ENCODE measurements at regions not wholly inside any gene's neighbourhood (a gene's known extent, or its start where the extent isn't known, plus 50 kb on each side); places are given as distances from the start of the nearest gene placed in this dataset.

DNA sequence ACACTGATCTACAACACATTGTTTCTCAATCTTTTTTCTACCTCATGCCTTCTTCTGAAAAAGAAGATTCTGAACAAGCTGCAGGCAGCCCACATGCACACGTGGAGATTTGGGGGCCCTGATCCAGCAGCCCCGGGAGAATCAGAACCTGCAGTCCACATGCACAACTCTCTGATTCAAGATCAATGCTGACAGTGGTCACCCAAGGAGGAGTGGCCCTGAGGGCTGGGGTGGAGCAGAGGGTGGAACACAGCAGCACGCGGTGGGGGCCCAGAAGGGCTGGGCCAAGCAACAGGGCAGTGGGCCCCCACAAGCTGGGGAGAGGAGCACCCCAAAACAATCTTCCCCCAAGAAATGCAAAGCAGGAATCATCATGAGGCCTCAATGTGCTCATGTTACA, 202.1 kb upstream of the NSMCE3 start:
- TF ChIP-seq, protein P1, sequence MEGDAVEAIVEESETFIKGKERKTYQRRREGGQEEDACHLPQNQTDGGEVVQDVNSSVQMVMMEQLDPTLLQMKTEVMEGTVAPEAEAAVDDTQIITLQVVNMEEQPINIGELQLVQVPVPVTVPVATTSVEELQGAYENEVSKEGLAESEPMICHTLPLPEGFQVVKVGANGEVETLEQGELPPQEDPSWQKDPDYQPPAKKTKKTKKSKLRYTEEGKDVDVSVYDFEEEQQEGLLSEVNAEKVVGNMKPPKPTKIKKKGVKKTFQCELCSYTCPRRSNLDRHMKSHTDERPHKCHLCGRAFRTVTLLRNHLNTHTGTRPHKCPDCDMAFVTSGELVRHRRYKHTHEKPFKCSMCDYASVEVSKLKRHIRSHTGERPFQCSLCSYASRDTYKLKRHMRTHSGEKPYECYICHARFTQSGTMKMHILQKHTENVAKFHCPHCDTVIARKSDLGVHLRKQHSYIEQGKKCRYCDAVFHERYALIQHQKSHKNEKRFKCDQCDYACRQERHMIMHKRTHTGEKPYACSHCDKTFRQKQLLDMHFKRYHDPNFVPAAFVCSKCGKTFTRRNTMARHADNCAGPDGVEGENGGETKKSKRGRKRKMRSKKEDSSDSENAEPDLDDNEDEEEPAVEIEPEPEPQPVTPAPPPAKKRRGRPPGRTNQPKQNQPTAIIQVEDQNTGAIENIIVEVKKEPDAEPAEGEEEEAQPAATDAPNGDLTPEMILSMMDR (IDR thresholded peaks at IDR 0.05; ENCODE audit: unreplicated experiment): no peak
- intact Hi-C loops (cut with micrococcal nuclease; ENCODE audit: unreplicated experiment): no loop called here
- H3K36me3 Mint-ChIP-seq (ENCODE audit: insufficient read depth, unreplicated experiment): no peaks in the 10 kb centered on the region
- no peak for DNase-seq
- no TSS peak for BruUV-seq (replicated peaks)
- H3K27me3 Mint-ChIP-seq (ENCODE audit: unreplicated experiment): no peaks in the 10 kb centered on the region
- CTCF ChIA-PET: no interaction called here
- H3K27ac Mint-ChIP-seq (ENCODE audit: unreplicated experiment): no peak overlapping the region
- no peaks in the 10 kb centered on the region for H3K4me1 Mint-ChIP-seq (ENCODE audit: low read depth, unreplicated experiment)
- H3K4me3 Mint-ChIP-seq (ENCODE audit: low read depth, unreplicated experiment): no peak overlapping the region
- no peaks in the 10 kb centered on the region for H3K9me3 Mint-ChIP-seq (ENCODE audit: low read depth, unreplicated experiment)

DNA sequence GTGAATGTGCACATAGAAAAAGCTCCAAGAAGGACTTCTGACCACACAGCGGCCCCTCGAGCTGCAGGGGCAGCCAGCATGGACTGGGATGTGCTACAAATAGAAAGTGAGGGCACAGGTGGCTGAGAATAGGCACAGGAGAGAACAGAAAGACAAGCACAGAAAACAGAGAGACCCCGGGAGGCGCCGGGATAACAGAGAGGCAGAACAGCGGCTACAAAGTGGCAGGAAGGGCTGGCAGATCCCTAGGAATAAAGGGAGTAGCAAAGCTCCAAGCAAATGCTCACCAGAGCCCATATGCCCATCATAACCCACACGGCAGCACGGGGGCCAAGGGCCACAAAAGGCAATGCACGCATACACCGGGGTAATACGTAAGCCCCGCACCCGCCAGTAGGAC, 201.7 kb upstream of the NSMCE3 start:
- BruUV-seq (replicated peaks): no TSS peak
- H3K4me1 Mint-ChIP-seq (ENCODE audit: low read depth, unreplicated experiment): no peaks in the 10 kb centered on the region
- CTCF ChIA-PET: no interaction called here
- no peak for DNase-seq
- no peak overlapping the region for H3K27ac Mint-ChIP-seq (ENCODE audit: unreplicated experiment)
- H3K9me3 Mint-ChIP-seq (ENCODE audit: low read depth, unreplicated experiment): no peaks in the 10 kb centered on the region
- TF ChIP-seq, protein P1 (IDR thresholded peaks at IDR 0.05; ENCODE audit: unreplicated experiment): no peak
- H3K4me3 Mint-ChIP-seq (ENCODE audit: low read depth, unreplicated experiment): no peak overlapping the region
- no peaks in the 10 kb centered on the region for H3K27me3 Mint-ChIP-seq (ENCODE audit: unreplicated experiment)
- no peaks in the 10 kb centered on the region for H3K36me3 Mint-ChIP-seq (ENCODE audit: insufficient read depth, unreplicated experiment)
- intact Hi-C loops (cut with micrococcal nuclease; ENCODE audit: unreplicated experiment): no loop called here

DNA sequence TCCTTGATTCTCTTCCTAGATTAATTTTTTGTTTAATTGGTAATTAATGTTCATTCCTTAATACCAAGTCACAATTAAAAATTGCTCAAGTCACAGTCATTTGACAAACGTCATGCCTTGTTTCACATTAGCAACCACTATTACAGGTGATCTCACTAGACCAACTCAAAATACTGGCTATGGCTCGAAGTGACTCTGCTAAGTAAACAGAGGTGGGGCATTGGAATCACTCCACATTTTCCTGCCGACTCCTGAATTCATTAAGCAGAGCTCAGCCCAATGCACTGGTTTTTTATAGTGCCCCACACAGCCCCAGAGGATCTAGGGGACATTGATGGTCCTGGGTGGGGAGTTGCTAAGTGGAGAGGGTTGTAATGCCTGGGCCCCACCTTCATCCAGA, 201.2 kb upstream of the NSMCE3 start:
- CTCF ChIA-PET: no interaction called here
- H3K27me3 Mint-ChIP-seq (ENCODE audit: unreplicated experiment): no peaks in the 10 kb centered on the region
- TF ChIP-seq, protein P1 (IDR thresholded peaks at IDR 0.05; ENCODE audit: unreplicated experiment): no peak
- H3K36me3 Mint-ChIP-seq (ENCODE audit: insufficient read depth, unreplicated experiment): no peaks in the 10 kb centered on the region
- no TSS peak for BruUV-seq (replicated peaks)
- H3K9me3 Mint-ChIP-seq (ENCODE audit: low read depth, unreplicated experiment): no peaks in the 10 kb centered on the region
- H3K4me3 Mint-ChIP-seq (ENCODE audit: low read depth, unreplicated experiment): no peak overlapping the region
- peak; percentile 0 for DNase-seq
- intact Hi-C loops (cut with micrococcal nuclease; ENCODE audit: unreplicated experiment): no loop called here
- H3K4me1 Mint-ChIP-seq (ENCODE audit: low read depth, unreplicated experiment): no peaks in the 10 kb centered on the region
- no peak overlapping the region for H3K27ac Mint-ChIP-seq (ENCODE audit: unreplicated experiment)

DNA sequence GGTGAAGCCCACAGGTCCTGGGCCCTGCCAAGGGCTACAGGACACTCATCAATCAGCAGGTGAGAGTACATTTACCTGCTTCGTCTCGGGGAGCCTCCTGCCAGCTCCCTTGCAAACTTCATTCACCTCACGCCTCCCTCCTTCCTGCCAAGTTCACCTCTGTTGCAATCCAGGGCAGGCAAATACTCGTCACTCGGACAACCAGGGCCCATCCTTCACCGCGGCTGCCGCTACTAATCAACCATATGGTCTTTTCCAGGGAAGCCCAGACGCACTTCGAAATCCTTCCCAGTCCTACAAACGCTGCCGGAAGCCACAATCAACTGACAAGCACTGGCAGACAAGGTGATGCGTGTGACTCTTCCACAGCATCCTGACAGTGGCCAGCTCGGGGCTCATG, 200.7 kb upstream of the NSMCE3 start:
- intact Hi-C loops (cut with micrococcal nuclease; ENCODE audit: unreplicated experiment): no loop called here
- Mint-ChIP-seq H3K27ac (ENCODE audit: unreplicated experiment) (no peak overlapping the region), H3K36me3 (ENCODE audit: insufficient read depth, unreplicated experiment) (no peaks in the 10 kb centered on the region), H3K4me3 (ENCODE audit: low read depth, unreplicated experiment) (no peak overlapping the region), H3K27me3 (ENCODE audit: unreplicated experiment) (no peaks in the 10 kb centered on the region), H3K4me1 (ENCODE audit: low read depth, unreplicated experiment) (no peaks in the 10 kb centered on the region), H3K9me3 (ENCODE audit: low read depth, unreplicated experiment) (no peaks in the 10 kb centered on the region)
- no peak for DNase-seq
- TF ChIP-seq, protein P1 (IDR thresholded peaks at IDR 0.05; ENCODE audit: unreplicated experiment): no peak
- CTCF ChIA-PET: no interaction called here
- BruUV-seq (replicated peaks): no TSS peak

DNA sequence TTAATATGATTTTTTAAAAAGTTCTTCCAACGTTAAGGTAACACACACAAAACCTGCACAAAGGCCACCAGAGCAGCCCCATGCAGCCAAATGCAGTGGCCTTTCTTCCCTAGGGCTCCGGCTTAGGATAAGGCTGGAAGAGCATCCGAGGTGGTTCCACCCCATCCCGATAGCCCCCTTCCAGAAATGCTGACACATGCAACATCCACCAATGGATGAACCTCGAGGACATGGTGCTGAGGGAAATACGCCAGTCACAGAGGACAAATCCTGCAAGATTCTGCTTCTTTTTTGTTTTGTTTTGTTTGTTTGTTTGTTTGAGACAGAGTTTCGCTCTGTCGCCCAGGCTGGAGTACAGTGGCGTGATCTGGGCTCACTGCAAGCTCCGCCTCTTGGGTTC, 199.3 kb upstream of the NSMCE3 start:
- Mint-ChIP-seq H3K36me3 (ENCODE audit: insufficient read depth, unreplicated experiment) (no peaks in the 10 kb centered on the region), H3K27me3 (ENCODE audit: unreplicated experiment) (no peaks in the 10 kb centered on the region), H3K27ac (ENCODE audit: unreplicated experiment) (no peak overlapping the region), H3K9me3 (ENCODE audit: low read depth, unreplicated experiment) (no peaks in the 10 kb centered on the region), H3K4me3 (ENCODE audit: low read depth, unreplicated experiment) (no peak overlapping the region), H3K4me1 (ENCODE audit: low read depth, unreplicated experiment) (no peaks in the 10 kb centered on the region)
- CTCF ChIA-PET: no interaction called here
- TF ChIP-seq, protein P1 (IDR thresholded peaks at IDR 0.05; ENCODE audit: unreplicated experiment): no peak
- intact Hi-C loops (cut with micrococcal nuclease; ENCODE audit: unreplicated experiment): no loop called here
- no TSS peak for BruUV-seq (replicated peaks)
- no peak for DNase-seq

All from Calu3 (cell line).